Panc1 (cell line): ENCODE measurements at regions not wholly inside any gene's neighbourhood (a gene's known extent, or its start where the extent isn't known, plus 50 kb on each side); places are given as distances from the start of the nearest gene placed in this dataset.

Source experiments
- ATAC-seq: fragments of 200-7000 bp; cut with Tn5 transposase; 2 replicates; pipeline ENCODE4 v1.9.1; 2020; ENCODE audit warnings: mild to moderate bottlenecking, moderate library complexity
- BruUV-seq: library from RNA; stranded (reverse); fragments of 400-500 nt; replicated peaks from 2 replicates; lab custom pipeline; 2021; lab: Mats Ljungman, UMichigan
- CTCF ChIA-PET: fragments of 300-600 bp; sonication (Branson Sonifier 250); formaldehyde crosslinking; loops from one replicate; lab custom pipeline; 2022; ENCODE audit warnings: antibody characterized with exemption; lab: Charles Lee
- POLR2A ChIA-PET: fragments of 300-600 bp; sonication (Branson Sonifier 250); formaldehyde crosslinking; loops from one replicate; lab custom pipeline; 2022; ENCODE audit warnings: antibody characterized with exemption; lab: Charles Lee
- DNase-seq: peaks from one replicate; pipeline ENCODE4 v3.0.0-alpha.2; 2010; ENCODE audit warnings: low read depth, low spot score
- H3K27ac ChIP-seq: 2 replicates; pipeline ENCODE4 v1.5.1; 2011; ENCODE audit warnings: mild to moderate bottlenecking, low read length, inconsistent platforms
- H3K27me3 ChIP-seq: fragments of 200-500 bp; sonication (Bioruptor generic); 2 replicates; pipeline ENCODE4 v1.6.0; 2014; ENCODE audit warnings: low read length, inconsistent platforms; ENCODE audit not compliant: control insufficient read depth, insufficient read depth
- H3K36me3 ChIP-seq: fragments of 200-500 bp; sonication (Bioruptor generic); 2 replicates; pipeline ENCODE4 v1.5.1; 2014; ENCODE audit warnings: inconsistent platforms, mild to moderate bottlenecking, low read length, moderate library complexity; ENCODE audit not compliant: control insufficient read depth, insufficient read depth
- H3K4me1 ChIP-seq: 2 replicates; pipeline ENCODE4 v1.5.1; 2011; ENCODE audit warnings: inconsistent platforms, mild to moderate bottlenecking, low read length, moderate library complexity; ENCODE audit not compliant: control insufficient read depth, insufficient read depth
- H3K4me3 ChIP-seq, 2 experiments: 2 replicates each; pipeline ENCODE4 v1.5.1; 2011 to 2012; ENCODE audit warnings: low read depth in 2 of 2, low read length in 2 of 2, mild to moderate bottlenecking in 2 of 2, inconsistent platforms in 1 of 2, moderate library complexity in 1 of 2
- H3K9me3 ChIP-seq: fragments of 200-500 bp; sonication (Bioruptor generic); 2 replicates; pipeline ENCODE4 v1.5.1; 2014; ENCODE audit warnings: low read depth, mild to moderate bottlenecking, inconsistent platforms, low read length, moderate library complexity; ENCODE audit not compliant: control insufficient read depth, insufficient read depth
- POLR2AphosphoS5 ChIP-seq: IDR thresholded peaks from 2 replicates; pipeline ENCODE4 v1.6.1; 2012; ENCODE audit warnings: mild to moderate bottlenecking, low read depth, low read length, moderate library complexity
- SIN3A ChIP-seq: IDR thresholded peaks from 2 replicates; pipeline ENCODE4 v1.6.1; 2012; ENCODE audit warnings: low read depth, mild to moderate bottlenecking, low read length, moderate library complexity, borderline replicate concordance; ENCODE audit not compliant: insufficient read depth
- TCF7L2 ChIP-seq: IDR thresholded peaks from 2 replicates; pipeline ENCODE4 v1.6.1; 2011; ENCODE audit warnings: mild to moderate bottlenecking, low read depth, low read length, inconsistent platforms
- in situ Hi-C: cut with HindIII; loops from 2 replicates; pipeline ENCODE4 v1.10.0; 2016; ENCODE audit warnings: low sequenced_read_pairs, low pct_unique_long_range_greater_than_20kb
- intact Hi-C: fragments of 100-400 bp; cut with micrococcal nuclease; formaldehyde crosslinking; loops from one replicate; pipeline ENCODE4 v1.10.0; 2022; ENCODE audit not compliant: unreplicated experiment
- TF ChIP-seq, protein P1 (sequence below): fragments of 450-650 bp; IDR thresholded peaks from 2 replicates; pipeline ENCODE4 v1.5.1; 2017; ENCODE audit warnings: mild to moderate bottlenecking
- TF ChIP-seq, protein P2 (sequence below), 2 experiments: IDR thresholded peaks; 2 replicates each; pipeline ENCODE4 v1.6.1; 2011 to 2012; ENCODE audit warnings: low read depth in 2 of 2, control low read depth in 1 of 2, low read length in 1 of 2, mild to moderate bottlenecking in 1 of 2, moderate library complexity in 1 of 2; ENCODE audit not compliant: insufficient read depth in 1 of 2

DNA sequence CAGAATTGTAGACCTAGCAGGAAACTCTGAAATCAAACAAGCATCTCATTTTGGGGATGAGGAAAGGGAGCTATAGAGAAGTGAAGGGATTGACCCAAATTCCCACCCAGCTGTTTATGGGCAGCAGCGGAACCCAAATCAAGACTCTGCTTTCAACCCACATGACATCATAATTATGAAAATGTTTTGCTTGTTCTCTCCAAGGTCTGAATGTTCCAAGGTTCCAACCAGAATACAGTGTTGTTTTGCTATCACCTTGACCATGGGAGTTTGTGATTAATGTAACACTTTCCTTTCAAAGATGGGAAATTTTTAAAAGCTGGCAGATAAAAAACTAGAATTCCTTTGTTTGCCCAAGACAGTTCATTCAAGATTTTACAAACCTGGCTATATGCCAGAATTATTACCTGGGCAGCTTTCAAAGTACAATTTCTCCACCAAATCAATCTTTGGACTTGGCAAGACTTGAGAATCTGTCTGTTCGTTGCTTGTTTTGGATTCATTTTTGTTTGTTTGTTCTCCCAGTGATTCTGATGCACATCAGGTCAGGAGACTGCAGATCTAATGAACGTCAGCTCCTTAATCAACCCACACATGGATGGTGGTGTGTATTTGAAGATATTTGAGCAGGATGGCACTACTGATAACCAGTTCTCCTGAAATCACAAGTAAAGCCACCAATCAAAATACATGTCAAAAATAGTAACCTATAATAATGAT lies 322.7 kb downstream of the FOXO1 start:
- intact Hi-C loops (no loop called here), in situ Hi-C loops (no loop called here)
- H3K9me3 ChIP-seq: no peaks in the 10 kb centered on the region
- BruUV-seq: no TSS peak
- POLR2A ChIA-PET: no interaction called here
- H3K27me3 ChIP-seq: no peaks in the 10 kb centered on the region; the same call in 1 of the 2 replicates
- no peak for DNase-seq
- no peaks in the 10 kb centered on the region for H3K36me3 ChIP-seq
- CTCF ChIA-PET: no interaction called here
- ATAC-seq: no peak
- no peaks in the 10 kb centered on the region for H3K4me1 ChIP-seq
- TF ChIP-seq, protein P1, sequence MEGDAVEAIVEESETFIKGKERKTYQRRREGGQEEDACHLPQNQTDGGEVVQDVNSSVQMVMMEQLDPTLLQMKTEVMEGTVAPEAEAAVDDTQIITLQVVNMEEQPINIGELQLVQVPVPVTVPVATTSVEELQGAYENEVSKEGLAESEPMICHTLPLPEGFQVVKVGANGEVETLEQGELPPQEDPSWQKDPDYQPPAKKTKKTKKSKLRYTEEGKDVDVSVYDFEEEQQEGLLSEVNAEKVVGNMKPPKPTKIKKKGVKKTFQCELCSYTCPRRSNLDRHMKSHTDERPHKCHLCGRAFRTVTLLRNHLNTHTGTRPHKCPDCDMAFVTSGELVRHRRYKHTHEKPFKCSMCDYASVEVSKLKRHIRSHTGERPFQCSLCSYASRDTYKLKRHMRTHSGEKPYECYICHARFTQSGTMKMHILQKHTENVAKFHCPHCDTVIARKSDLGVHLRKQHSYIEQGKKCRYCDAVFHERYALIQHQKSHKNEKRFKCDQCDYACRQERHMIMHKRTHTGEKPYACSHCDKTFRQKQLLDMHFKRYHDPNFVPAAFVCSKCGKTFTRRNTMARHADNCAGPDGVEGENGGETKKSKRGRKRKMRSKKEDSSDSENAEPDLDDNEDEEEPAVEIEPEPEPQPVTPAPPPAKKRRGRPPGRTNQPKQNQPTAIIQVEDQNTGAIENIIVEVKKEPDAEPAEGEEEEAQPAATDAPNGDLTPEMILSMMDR: no peak
- TF ChIP-seq TCF7L2: no peak
- TF ChIP-seq, protein P2, sequence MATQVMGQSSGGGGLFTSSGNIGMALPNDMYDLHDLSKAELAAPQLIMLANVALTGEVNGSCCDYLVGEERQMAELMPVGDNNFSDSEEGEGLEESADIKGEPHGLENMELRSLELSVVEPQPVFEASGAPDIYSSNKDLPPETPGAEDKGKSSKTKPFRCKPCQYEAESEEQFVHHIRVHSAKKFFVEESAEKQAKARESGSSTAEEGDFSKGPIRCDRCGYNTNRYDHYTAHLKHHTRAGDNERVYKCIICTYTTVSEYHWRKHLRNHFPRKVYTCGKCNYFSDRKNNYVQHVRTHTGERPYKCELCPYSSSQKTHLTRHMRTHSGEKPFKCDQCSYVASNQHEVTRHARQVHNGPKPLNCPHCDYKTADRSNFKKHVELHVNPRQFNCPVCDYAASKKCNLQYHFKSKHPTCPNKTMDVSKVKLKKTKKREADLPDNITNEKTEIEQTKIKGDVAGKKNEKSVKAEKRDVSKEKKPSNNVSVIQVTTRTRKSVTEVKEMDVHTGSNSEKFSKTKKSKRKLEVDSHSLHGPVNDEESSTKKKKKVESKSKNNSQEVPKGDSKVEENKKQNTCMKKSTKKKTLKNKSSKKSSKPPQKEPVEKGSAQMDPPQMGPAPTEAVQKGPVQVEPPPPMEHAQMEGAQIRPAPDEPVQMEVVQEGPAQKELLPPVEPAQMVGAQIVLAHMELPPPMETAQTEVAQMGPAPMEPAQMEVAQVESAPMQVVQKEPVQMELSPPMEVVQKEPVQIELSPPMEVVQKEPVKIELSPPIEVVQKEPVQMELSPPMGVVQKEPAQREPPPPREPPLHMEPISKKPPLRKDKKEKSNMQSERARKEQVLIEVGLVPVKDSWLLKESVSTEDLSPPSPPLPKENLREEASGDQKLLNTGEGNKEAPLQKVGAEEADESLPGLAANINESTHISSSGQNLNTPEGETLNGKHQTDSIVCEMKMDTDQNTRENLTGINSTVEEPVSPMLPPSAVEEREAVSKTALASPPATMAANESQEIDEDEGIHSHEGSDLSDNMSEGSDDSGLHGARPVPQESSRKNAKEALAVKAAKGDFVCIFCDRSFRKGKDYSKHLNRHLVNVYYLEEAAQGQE (IDR thresholded peaks at IDR 0.05; ENCODE audit: insufficient read depth in 1 of 2, low read depth in 2 of 2, low read length in 1 of 2): no peak
- no peak for TF ChIP-seq POLR2AphosphoS5
- no peak for TF ChIP-seq SIN3A
- H3K27ac ChIP-seq: no peak overlapping the region
- H3K4me3 ChIP-seq: no peak overlapping the region

DNA sequence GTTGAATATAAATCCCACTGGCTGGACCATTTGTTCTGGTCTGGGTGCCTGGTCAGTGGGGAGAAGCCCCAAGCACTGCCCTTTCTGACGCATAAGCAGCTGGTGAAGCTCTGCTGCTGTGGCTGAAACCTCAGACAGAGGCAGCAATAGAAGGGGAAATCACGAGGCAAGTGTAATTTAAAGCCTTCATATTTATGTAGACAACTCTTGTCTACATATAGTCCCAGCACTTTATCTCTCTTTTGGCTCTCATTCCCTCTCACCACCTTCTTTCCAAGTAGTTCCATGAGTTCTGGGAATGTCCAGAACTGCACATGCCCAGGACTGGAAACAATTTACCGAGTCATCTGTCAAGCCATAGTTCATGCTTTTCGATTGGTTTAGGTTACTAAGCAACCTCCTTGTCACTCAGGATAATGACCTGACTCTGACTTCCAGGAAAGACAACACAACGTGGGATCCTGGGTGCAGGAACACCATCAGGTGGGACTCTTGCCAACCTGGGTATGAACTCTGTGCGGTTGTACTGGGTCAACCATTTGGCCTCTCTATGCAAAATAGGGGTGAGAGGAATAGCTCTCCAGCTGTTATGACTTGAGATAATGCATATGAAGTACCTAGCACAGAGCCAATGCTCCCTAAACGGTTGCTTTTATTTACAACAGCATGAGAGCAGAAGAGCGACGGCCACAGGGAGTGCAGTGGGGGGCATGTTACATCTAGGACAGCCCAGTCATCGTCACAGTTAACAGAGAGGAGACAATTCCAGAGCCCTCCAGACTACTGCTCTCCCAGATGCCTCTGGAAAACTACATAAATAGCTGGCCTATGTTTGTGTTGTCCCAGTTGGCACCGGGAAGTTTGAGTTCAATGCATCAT lies 321.9 kb downstream of the FOXO1 start:
- Histone ChIP-seq H3K4me1 (no peaks in the 10 kb centered on the region), H3K4me3 (no peak overlapping the region), H3K36me3 (no peaks in the 10 kb centered on the region), H3K9me3 (no peaks in the 10 kb centered on the region), H3K27ac (no peak overlapping the region), H3K27me3 (no peaks in the 10 kb centered on the region; the same call in 1 of the 2 replicates)
- CTCF ChIA-PET: no interaction called here
- in situ Hi-C loops (no loop called here), intact Hi-C loops (no loop called here)
- DNase-seq (no peak), ATAC-seq (no peak)
- no TSS peak for BruUV-seq
- no peak for TF ChIP-seq SIN3A
- TF ChIP-seq, protein P1: no peak
- TF ChIP-seq POLR2AphosphoS5: no peak
- no peak for TF ChIP-seq TCF7L2
- TF ChIP-seq, protein P2 (IDR thresholded peaks at IDR 0.05; ENCODE audit: insufficient read depth in 1 of 2, low read depth in 2 of 2, low read length in 1 of 2): no peak
- POLR2A ChIA-PET: no interaction called here
